Endothelial cell of umbilical vein (primary cell): ENCODE measurements at regions not wholly inside any gene's neighbourhood (a gene's known extent, or its start where the extent isn't known, plus 50 kb on each side); places are given as distances from the start of the nearest gene placed in this dataset.

Experiments
- BruUV-seq: library from RNA; stranded (reverse); fragments of 400-500 nt; replicated peaks from 2 replicates; lab custom pipeline; 2021; lab: Mats Ljungman, UMichigan
- CTCF ChIA-PET: fragments of 300-600, 350-600 bp; sonication (Branson Sonifier 250); formaldehyde crosslinking; loops from one replicate; lab custom pipeline; 2021; ENCODE audit warnings: antibody characterized with exemption, inconsistent platforms; lab: Charles Lee
- POLR2A ChIA-PET: fragments of 300-600, 350-600 bp; sonication (Branson Sonifier 250); formaldehyde crosslinking; loops from one replicate; lab custom pipeline; 2021; ENCODE audit warnings: antibody characterized with exemption, inconsistent platforms; lab: Charles Lee
- DNase-seq: peaks from one replicate; pipeline ENCODE4 v3.0.0-alpha.2; 2011; ENCODE audit warnings: low read depth, low spot score
- FAIRE-seq: peaks from 2 replicates; lab custom pipeline; 2011; peaks lifted over from hg19 to GRCh38; lab: Jason Lieb, UNC
- H2AFZ ChIP-seq: 2 replicates; pipeline ENCODE4 v1.6.0; 2012; ENCODE audit warnings: low read depth, low read length, control low read depth, inconsistent platforms
- H3K27ac ChIP-seq: 2 replicates; pipeline ENCODE4 v1.5.1; 2011; ENCODE audit warnings: low read depth, mild to moderate bottlenecking, control low read depth, low read length, moderate library complexity; ENCODE audit not compliant: insufficient read depth
- H3K27me3 ChIP-seq, 2 experiments: 2 replicates each; pipeline versions ENCODE4 v1.6.0 to v1.6.1; 2011; ENCODE audit warnings: low read length in 2 of 2, mixed read lengths in 1 of 2; ENCODE audit not compliant: control insufficient read depth in 2 of 2, insufficient read depth in 2 of 2
- H3K36me3 ChIP-seq, 2 experiments: 2 replicates in 1 of 2; 3 replicates in 1 of 2; pipeline ENCODE4 v1.5.1; 2011; ENCODE audit warnings: low read length in 2 of 2, mild to moderate bottlenecking in 1 of 2, moderate library complexity in 1 of 2; ENCODE audit not compliant: control insufficient read depth in 2 of 2, insufficient read depth in 2 of 2; ENCODE audit errors: extremely low read depth in 1 of 2
- H3K4me1 ChIP-seq: 3 replicates; pipeline ENCODE4 v1.5.1; 2011; ENCODE audit warnings: mild to moderate bottlenecking, low read length; ENCODE audit not compliant: control insufficient read depth, insufficient read depth; ENCODE audit errors: extremely low read depth
- H3K4me2 ChIP-seq: 2 replicates; pipeline ENCODE4 v1.6.1; 2011; ENCODE audit warnings: low read length, control low read depth, mixed read lengths; ENCODE audit not compliant: insufficient read depth
- H3K4me3 ChIP-seq, 3 experiments: fragments of 200-600 bp in 1 of 3; sonication (generic), shearing (Covaris generic) in 1 of 3; replicated peaks in 1 of 3; 2 replicates each; pipeline ENCODE4 v1.5.1; 2011 to 2016; ENCODE audit warnings: control low read depth in 3 of 3, low read length in 3 of 3, mild to moderate bottlenecking in 2 of 3, inconsistent platforms in 1 of 3, low read depth in 1 of 3, moderate library complexity in 1 of 3; ENCODE audit not compliant: insufficient read depth in 1 of 3
- H3K79me2 ChIP-seq: 2 replicates; pipeline ENCODE4 v1.6.0; 2012; ENCODE audit warnings: low read length, inconsistent platforms; ENCODE audit not compliant: control insufficient read depth, insufficient read depth
- H3K9ac ChIP-seq: replicated peaks from 2 replicates; pipeline ENCODE3; 2011; ENCODE audit warnings: low read length, control low read depth; ENCODE audit not compliant: insufficient read depth; ENCODE audit errors: extremely low read depth
- H3K9me1 ChIP-seq: replicated peaks from 3 replicates; pipeline ENCODE4 v1.6.0; 2011; ENCODE audit warnings: mild to moderate bottlenecking, low read length; ENCODE audit not compliant: control insufficient read depth, insufficient read depth; ENCODE audit errors: extremely low read depth
- H3K9me3 ChIP-seq: replicated peaks from 2 replicates; pipeline ENCODE4 v1.5.1; 2012; ENCODE audit warnings: low read length, inconsistent platforms; ENCODE audit not compliant: control insufficient read depth, insufficient read depth
- H4K20me1 ChIP-seq: replicated peaks from 2 replicates; pipeline ENCODE3; 2011; ENCODE audit warnings: mild to moderate bottlenecking, low read length; ENCODE audit not compliant: control insufficient read depth, insufficient read depth; ENCODE audit errors: extremely low read depth
- EZH2 ChIP-seq: IDR thresholded peaks from 2 replicates; pipeline ENCODE4 v1.6.1; 2012; ENCODE audit warnings: borderline replicate concordance, low read depth, mild to moderate bottlenecking, moderate library complexity, low read length, inconsistent platforms; ENCODE audit not compliant: severe bottlenecking
- FOS ChIP-seq: IDR thresholded peaks from 2 replicates; pipeline ENCODE4 v1.6.1; 2011; ENCODE audit warnings: mild to moderate bottlenecking, low read length, moderate library complexity, borderline replicate concordance; ENCODE audit not compliant: insufficient read depth
- GATA2 ChIP-seq: IDR thresholded peaks from 2 replicates; pipeline ENCODE4 v1.7.0; 2011; ENCODE audit warnings: low read depth, mild to moderate bottlenecking, moderate library complexity, mixed read lengths, low read length; ENCODE audit not compliant: insufficient read length, insufficient read depth
- JUN ChIP-seq: IDR thresholded peaks from 2 replicates; pipeline ENCODE4 v1.6.1; 2011; ENCODE audit warnings: borderline replicate concordance, low read depth; ENCODE audit not compliant: insufficient read length, insufficient read depth
- MYC ChIP-seq: IDR thresholded peaks from one replicate; pipeline ENCODE4 v1.6.1; 2011; ENCODE audit warnings: mild to moderate bottlenecking, low read depth, low read length
- POLR2A ChIP-seq: IDR thresholded peaks from 2 replicates; pipeline ENCODE4 v1.6.1; 2012; ENCODE audit warnings: low read depth, mild to moderate bottlenecking, control low read depth, low read length
- POLR2AphosphoS5 ChIP-seq: IDR thresholded peaks from 2 replicates; pipeline ENCODE4 v1.6.1; 2012; ENCODE audit warnings: low read depth, mild to moderate bottlenecking, control low read depth, low read length, moderate library complexity; ENCODE audit not compliant: insufficient read depth
- dilution Hi-C: fragments of 300-500 bp; cut with MboI; formaldehyde crosslinking; loops from one replicate; pipeline ENCODE4 v1.15.0; 2019; ENCODE audit warnings: low sequenced_read_pairs; ENCODE audit not compliant: extremely low pct_ligation_motif_present
- intact Hi-C: fragments of 100-400 bp; cut with micrococcal nuclease; formaldehyde crosslinking; loops from one replicate; pipeline ENCODE4 v1.10.0; 2022
- TF ChIP-seq, protein P1 (sequence below), 2 donors: IDR thresholded peaks; 1 replicate in 1 of 2; 2 replicates in 1 of 2; pipeline ENCODE4 v1.5.1; 2011; ENCODE audit warnings: low read length in 2 of 2, mild to moderate bottlenecking in 2 of 2, moderate library complexity in 2 of 2, control low read depth in 1 of 2, inconsistent platforms in 1 of 2, low read depth in 1 of 2; ENCODE audit not compliant: insufficient read depth in 1 of 2; ENCODE audit errors: extremely low read depth in 1 of 2
- TF ChIP-seq, protein P2 (sequence below): IDR thresholded peaks from 2 replicates; pipeline ENCODE4 v1.6.1; 2011; ENCODE audit not compliant: insufficient read depth, insufficient read length

DNA sequence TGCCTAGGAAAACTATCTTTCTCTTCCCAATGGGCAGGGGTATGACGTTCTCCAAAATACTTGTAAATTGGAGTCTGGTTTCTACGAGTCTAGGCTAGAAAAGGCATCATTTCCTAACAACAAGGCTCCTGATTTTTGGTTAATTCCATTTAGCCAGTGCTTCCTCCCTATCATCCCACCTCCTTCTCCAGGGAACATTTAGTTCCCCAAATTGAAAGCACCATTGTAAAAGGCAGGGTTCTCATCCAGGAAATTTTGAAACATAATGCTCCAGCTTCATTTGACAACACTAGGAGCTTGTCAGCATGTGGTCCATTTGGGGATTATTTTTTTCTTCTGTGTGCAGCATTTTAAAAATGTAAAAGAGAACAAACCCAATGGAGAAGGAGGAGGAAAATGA, 256.5 kb upstream of the GRIA1 start:
- Histone ChIP-seq H3K9me1 (no peaks in the 10 kb centered on the region), H3K9me3 (peaks cover 2% of the 10 kb centered on the region), H3K9ac (no peak overlapping the region), H3K79me2 (no peaks in the 10 kb centered on the region), H3K4me3 (no peak overlapping the region), H3K36me3 (no peaks in the 10 kb centered on the region), H4K20me1 (no peaks in the 10 kb centered on the region), H3K4me1 (no peaks in the 10 kb centered on the region), H3K4me2 (no peak overlapping the region), H2AFZ (no peak overlapping the region), H3K27me3 (no peaks in the 10 kb centered on the region), H3K27ac (no peak overlapping the region)
- intact Hi-C loops (no loop called here), dilution Hi-C loops (no loop called here)
- no peak for DNase-seq
- ChIA-PET CTCF (no interaction called here), POLR2A (no interaction called here)
- no TSS peak for BruUV-seq
- TF ChIP-seq MYC (no peak), FOS (no peak), JUN (no peak), POLR2A (no peak), EZH2 (no peak), POLR2AphosphoS5 (no peak), GATA2 (no peak)
- TF ChIP-seq, protein P1, sequence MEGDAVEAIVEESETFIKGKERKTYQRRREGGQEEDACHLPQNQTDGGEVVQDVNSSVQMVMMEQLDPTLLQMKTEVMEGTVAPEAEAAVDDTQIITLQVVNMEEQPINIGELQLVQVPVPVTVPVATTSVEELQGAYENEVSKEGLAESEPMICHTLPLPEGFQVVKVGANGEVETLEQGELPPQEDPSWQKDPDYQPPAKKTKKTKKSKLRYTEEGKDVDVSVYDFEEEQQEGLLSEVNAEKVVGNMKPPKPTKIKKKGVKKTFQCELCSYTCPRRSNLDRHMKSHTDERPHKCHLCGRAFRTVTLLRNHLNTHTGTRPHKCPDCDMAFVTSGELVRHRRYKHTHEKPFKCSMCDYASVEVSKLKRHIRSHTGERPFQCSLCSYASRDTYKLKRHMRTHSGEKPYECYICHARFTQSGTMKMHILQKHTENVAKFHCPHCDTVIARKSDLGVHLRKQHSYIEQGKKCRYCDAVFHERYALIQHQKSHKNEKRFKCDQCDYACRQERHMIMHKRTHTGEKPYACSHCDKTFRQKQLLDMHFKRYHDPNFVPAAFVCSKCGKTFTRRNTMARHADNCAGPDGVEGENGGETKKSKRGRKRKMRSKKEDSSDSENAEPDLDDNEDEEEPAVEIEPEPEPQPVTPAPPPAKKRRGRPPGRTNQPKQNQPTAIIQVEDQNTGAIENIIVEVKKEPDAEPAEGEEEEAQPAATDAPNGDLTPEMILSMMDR (IDR thresholded peaks at IDR 0.05; ENCODE audit: extremely low read depth in 1 of 2, insufficient read depth in 1 of 2, low read depth in 1 of 2, low read length in 2 of 2) = no peak
- TF ChIP-seq, protein P2, sequence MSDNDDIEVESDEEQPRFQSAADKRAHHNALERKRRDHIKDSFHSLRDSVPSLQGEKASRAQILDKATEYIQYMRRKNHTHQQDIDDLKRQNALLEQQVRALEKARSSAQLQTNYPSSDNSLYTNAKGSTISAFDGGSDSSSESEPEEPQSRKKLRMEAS = no peak
- no peak for FAIRE-seq
